ENCODE measurements at regions not wholly inside any gene's neighbourhood (a gene's known extent, or its start where the extent isn't known, plus 50 kb on each side); places are given as distances from the start of the nearest gene placed in this dataset.

- TF ChIP-seq CTCF (conservative IDR thresholded peaks at IDR 0.05 in 1 of 2, IDR thresholded peaks at IDR 0.05 in 1 of 2; ENCODE audit: low read depth in 1 of 2, low read length in 2 of 2), result no peak
- TF ChIP-seq EZH2 (IDR thresholded peaks at IDR 0.05; ENCODE audit: low read length, missing control alignments), result no peak
Observed at GRCh38 chr2:63755216-63755615, 86.5 kb upstream of the UGP2 start.

Measured in fibroblast of lung (primary cell).